Naive thymus-derived CD4-positive, alpha-beta T cell (primary cell): ENCODE measurements at regions not wholly inside any gene's neighbourhood (a gene's known extent, or its start where the extent isn't known, plus 50 kb on each side); places are given as distances from the start of the nearest gene placed in this dataset.

Experiments used
- ATAC-seq: fragments of 150-1000 bp; cut with Tn5 transposase; 2 replicates; pipeline ENCODE4 v1.10.0; 2021; ENCODE audit warnings: mild to moderate bottlenecking, moderate library complexity
- CTCF ChIA-PET: fragments of 350-600 bp; sonication (Branson Sonifier 250); formaldehyde crosslinking; loops from one replicate; lab custom pipeline; 2021; ENCODE audit warnings: antibody characterized with exemption; lab: Charles Lee
- POLR2A ChIA-PET: fragments of 350-600 bp; sonication (Branson Sonifier 250); formaldehyde crosslinking; loops from one replicate; lab custom pipeline; 2021; ENCODE audit warnings: antibody characterized with exemption, inconsistent platforms; lab: Charles Lee
- DNase-seq, 9 donors: peaks; one replicate each; pipeline versions ENCODE4 v3.0.0 to v3.0.0-alpha.2; 2020 to 2022; ENCODE audit warnings: mixed read lengths in 1 of 9
- H3K27ac ChIP-seq: one replicate; pipeline ENCODE4 v1.7.0; 2013; ENCODE audit warnings: mild to moderate bottlenecking, low read depth, low read length, moderate library complexity
- H3K27me3 ChIP-seq, 2 donors: one replicate each; pipeline ENCODE4 v1.7.0; 2013; ENCODE audit warnings: low read length in 2 of 2, mild to moderate bottlenecking in 2 of 2, moderate library complexity in 2 of 2; ENCODE audit not compliant: control insufficient read depth in 2 of 2, insufficient read depth in 2 of 2
- H3K36me3 ChIP-seq, 3 experiments: 1 replicate in 2 of 3; 2 replicates in 1 of 3; pipeline ENCODE4 v1.7.0; 2013; ENCODE audit warnings: low read length in 3 of 3, mild to moderate bottlenecking in 3 of 3, moderate library complexity in 1 of 3; ENCODE audit not compliant: insufficient read depth in 3 of 3, control insufficient read depth in 2 of 3
- H3K4me1 ChIP-seq, 2 donors: one replicate each; pipeline ENCODE4 v1.7.0; 2013; ENCODE audit warnings: low read length in 2 of 2, mild to moderate bottlenecking in 2 of 2, moderate library complexity in 1 of 2; ENCODE audit not compliant: control insufficient read depth in 2 of 2, insufficient read depth in 2 of 2
- H3K4me3 ChIP-seq: 2 replicates; pipeline ENCODE4 v1.7.0; 2013; ENCODE audit warnings: mild to moderate bottlenecking, low read length
- H3K9me3 ChIP-seq, 3 experiments: 1 replicate in 2 of 3; 2 replicates in 1 of 3; pipeline ENCODE4 v1.7.0; 2013; ENCODE audit warnings: low read length in 3 of 3; ENCODE audit not compliant: control insufficient read depth in 2 of 3
- H3K27ac Mint-ChIP-seq, 9 donors: one replicate each; pipeline ENCODE4 v1.8.0; 2020 to 2022; ENCODE audit warnings: mixed read lengths in 9 of 9, mild to moderate bottlenecking in 8 of 9, moderate library complexity in 5 of 9, inconsistent platforms in 2 of 9
- H3K27me3 Mint-ChIP-seq, 5 donors: one replicate each; pipeline ENCODE4 v1.8.0; 2021 to 2022; ENCODE audit warnings: mixed read lengths in 5 of 5, mild to moderate bottlenecking in 1 of 5
- H3K36me3 Mint-ChIP-seq, 5 donors: one replicate each; pipeline ENCODE4 v1.8.0; 2020 to 2022; ENCODE audit warnings: mixed read lengths in 5 of 5, mild to moderate bottlenecking in 3 of 5, inconsistent platforms in 1 of 5
- H3K4me1 Mint-ChIP-seq, 7 donors: one replicate each; pipeline ENCODE4 v1.8.0; 2020 to 2022; ENCODE audit warnings: mixed read lengths in 7 of 7, mild to moderate bottlenecking in 3 of 7, inconsistent platforms in 1 of 7
- H3K4me3 Mint-ChIP-seq, 10 donors: one replicate each; pipeline ENCODE4 v1.8.0; 2020 to 2022; ENCODE audit warnings: mild to moderate bottlenecking in 10 of 10, mixed read lengths in 10 of 10, moderate library complexity in 6 of 10, inconsistent platforms in 2 of 10
- H3K9me3 Mint-ChIP-seq, 11 donors: one replicate each; pipeline ENCODE4 v1.8.0; 2020 to 2022; ENCODE audit warnings: mixed read lengths in 11 of 11, mild to moderate bottlenecking in 4 of 11, inconsistent platforms in 1 of 11, moderate library complexity in 1 of 11
- intact Hi-C, 2 donors: fragments of 100-400 bp; cut with micrococcal nuclease; formaldehyde crosslinking; loops; one replicate each; pipeline ENCODE4 v1.15.1; 2023

DNA sequence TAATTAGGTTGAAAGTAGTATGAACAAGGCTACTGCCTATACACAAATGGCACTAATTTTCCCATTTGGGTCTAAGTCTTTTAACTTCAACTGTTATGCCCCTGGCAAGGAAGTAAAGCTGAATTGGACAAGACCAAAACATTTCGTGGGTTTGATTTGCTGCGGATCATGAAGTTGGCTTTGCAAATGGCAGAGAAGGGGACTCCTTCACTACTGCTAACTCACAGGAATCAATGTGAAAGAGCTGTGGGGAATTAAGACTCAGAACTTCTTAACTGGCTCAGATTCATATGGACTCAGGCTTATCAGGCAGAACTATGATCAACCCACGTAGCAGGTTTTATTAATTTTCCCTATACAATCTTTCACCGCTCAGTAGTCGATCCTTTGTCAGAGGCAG is 73.8 kb upstream of the IFNE start:
- Mint-ChIP-seq H3K36me3 (no peaks in the 10 kb centered on the region), H3K4me1 (peaks cover 11 to 61% (median 21%) of the 10 kb centered on the region in 7 donors), H3K27ac (no peak overlapping the region), H3K4me3 (no peak overlapping the region), H3K27me3 (peaks cover 4 to 45% (median 42%) of the 10 kb centered on the region in 5 donors), H3K9me3 (no peaks in the 10 kb centered on the region)
- ATAC-seq: no peak
- H3K36me3 ChIP-seq: peaks cover 0 to 5% (median 0%) of the 10 kb centered on the region in 3 experiments
- peaks cover 0 to 9% of the 10 kb centered on the region in 2 donors for H3K4me1 ChIP-seq
- DNase-seq: no peak
- ChIA-PET CTCF (no interaction called here), POLR2A (no interaction called here)
- intact Hi-C loops: loop anchor here (5.0 to 10.0 kb wide), 4 partner anchors 116 to 246 kb away; partner anchors contain the start of gene MTAP (in 1 of the 2)
- peaks cover 9 to 34% of the 10 kb centered on the region in 2 donors for H3K27me3 ChIP-seq
- no peak overlapping the region for H3K27ac ChIP-seq
- no peak overlapping the region for H3K4me3 ChIP-seq
- no peaks in the 10 kb centered on the region for H3K9me3 ChIP-seq

DNA sequence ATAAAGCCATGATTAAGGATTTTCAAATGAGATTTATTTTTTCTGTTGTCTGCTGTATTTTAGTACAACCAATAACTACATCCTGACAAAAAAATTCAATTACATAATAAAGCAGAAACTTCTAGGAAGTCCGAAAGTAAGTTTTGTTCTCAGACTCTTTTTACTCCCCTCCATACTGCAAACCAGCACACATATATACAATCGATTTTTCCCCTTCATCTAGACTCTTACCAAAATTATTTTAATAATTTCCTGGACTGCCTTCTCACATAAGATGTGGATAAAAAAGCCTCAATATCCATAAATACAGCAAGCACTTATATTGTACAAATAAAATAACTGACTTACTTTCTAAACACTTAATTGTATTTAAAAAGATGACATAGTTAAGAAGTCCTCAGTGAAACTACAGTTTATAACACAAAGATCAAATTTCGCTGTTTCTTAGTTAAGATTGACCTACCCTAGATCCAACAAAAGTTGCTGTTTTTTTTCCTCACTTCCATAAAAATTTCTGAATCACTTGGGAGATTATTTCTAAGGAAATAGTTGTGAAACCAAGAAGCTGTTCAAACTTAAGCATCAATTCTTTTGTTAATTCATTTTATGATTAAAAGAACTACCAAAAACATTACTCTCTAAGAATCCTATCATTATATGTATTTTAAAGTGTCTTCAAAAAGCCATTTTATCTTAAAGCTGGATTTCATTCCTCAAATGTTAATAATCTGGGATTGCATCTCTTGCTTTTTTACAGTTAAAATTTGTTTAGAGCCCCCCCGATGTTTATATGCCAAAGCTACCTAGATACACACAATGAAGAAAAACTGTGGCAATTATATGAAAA is 74.7 kb upstream of the IFNE start:
- no peaks in the 10 kb centered on the region for H3K9me3 ChIP-seq
- no peak overlapping the region for H3K27ac ChIP-seq
- H3K27me3 Mint-ChIP-seq: peaks cover 4 to 48% (median 42%) of the 10 kb centered on the region in 5 donors
- intact Hi-C loops: loop anchor here (5.0 to 10.0 kb wide), 4 partner anchors 115 to 245 kb away; partner anchors contain the start of gene MTAP (in 1 of the 2)
- no peaks in the 10 kb centered on the region for H3K36me3 Mint-ChIP-seq
- H3K9me3 Mint-ChIP-seq: no peaks in the 10 kb centered on the region
- ChIA-PET POLR2A (interaction anchor here (0.5 kb wide), 1 partner anchor 650 kb away, joined by 3 read pairs; no protein-coding TSS in a partner anchor), CTCF (no interaction called here)
- H3K27ac Mint-ChIP-seq: no peak overlapping the region
- H3K4me1 ChIP-seq: peaks cover 0 to 9% of the 10 kb centered on the region in 2 donors
- peak overlapping the region in 4 of 10 donors; percentile 3 to 22 (median 14) for H3K4me3 Mint-ChIP-seq
- peaks cover 11 to 52% (median 16%) of the 10 kb centered on the region in 7 donors for H3K4me1 Mint-ChIP-seq
- no peak for DNase-seq
- peaks cover 0 to 5% (median 0%) of the 10 kb centered on the region in 3 experiments for H3K36me3 ChIP-seq
- H3K4me3 ChIP-seq: no peak overlapping the region
- H3K27me3 ChIP-seq: peaks cover 9 to 34% of the 10 kb centered on the region in 2 donors
- no peak for ATAC-seq

DNA sequence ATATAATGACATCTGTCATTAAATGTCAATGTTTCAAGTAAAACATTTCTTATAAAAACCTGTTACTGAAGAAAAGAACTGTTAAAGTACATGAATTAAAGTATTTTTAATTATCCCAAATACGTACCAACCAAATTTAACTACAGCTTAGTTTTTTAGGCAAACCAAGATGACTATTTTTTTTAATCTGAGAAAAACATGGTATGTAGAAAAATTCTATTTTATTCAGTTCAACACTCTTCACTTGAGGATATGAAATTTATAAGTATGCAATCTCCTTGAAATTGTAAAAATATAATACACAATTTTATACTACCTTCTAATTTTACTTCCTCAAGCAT is 75.3 kb upstream of the IFNE start:
- peaks cover 4 to 49% (median 42%) of the 10 kb centered on the region in 5 donors for H3K27me3 Mint-ChIP-seq
- no peak overlapping the region for H3K27ac Mint-ChIP-seq
- H3K4me1 Mint-ChIP-seq: peaks cover 11 to 46% (median 16%) of the 10 kb centered on the region in 7 donors
- no peak overlapping the region for H3K27ac ChIP-seq
- no peak for ATAC-seq
- no peak for DNase-seq
- H3K36me3 Mint-ChIP-seq: no peaks in the 10 kb centered on the region
- intact Hi-C loops: loop anchor here (5.0 to 10.0 kb wide), 4 partner anchors 115 to 245 kb away; partner anchors contain the start of gene MTAP (in 1 of the 2)
- peaks cover 9 to 34% of the 10 kb centered on the region in 2 donors for H3K27me3 ChIP-seq
- H3K4me3 Mint-ChIP-seq: peak overlapping the region in 1 of 10 donors; percentile 10
- H3K36me3 ChIP-seq: peaks cover 0 to 5% (median 0%) of the 10 kb centered on the region in 3 experiments
- ChIA-PET CTCF (no interaction called here), POLR2A (interaction anchor here (0.5 kb wide), 1 partner anchor 649 kb away, joined by 3 read pairs; no protein-coding TSS in a partner anchor)
- no peaks in the 10 kb centered on the region for H3K9me3 Mint-ChIP-seq
- peaks cover 0 to 9% of the 10 kb centered on the region in 2 donors for H3K4me1 ChIP-seq
- H3K4me3 ChIP-seq: no peak overlapping the region
- H3K9me3 ChIP-seq: no peaks in the 10 kb centered on the region

DNA sequence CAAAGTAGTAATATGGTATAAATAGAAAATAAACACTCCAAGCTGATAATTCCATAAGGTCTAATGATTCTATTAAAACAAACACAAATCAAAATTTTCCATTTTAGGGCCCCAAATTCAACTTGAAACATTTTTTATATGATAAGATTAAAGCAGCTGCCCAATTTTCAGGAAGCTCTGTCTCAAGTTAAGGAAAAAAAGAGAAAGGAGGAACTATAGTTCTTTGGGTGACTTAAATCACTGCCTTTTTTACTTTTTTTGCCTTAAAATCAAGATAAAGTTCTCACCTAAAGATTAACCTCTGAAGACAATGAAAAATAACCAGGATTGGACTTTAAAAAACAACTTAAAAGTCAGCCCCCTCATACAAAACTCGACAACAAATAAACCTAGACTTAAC is 76.0 kb upstream of the IFNE start:
- Histone ChIP-seq H3K4me1 (peaks cover 0 to 9% of the 10 kb centered on the region in 2 donors), H3K27me3 (peaks cover 9 to 31% of the 10 kb centered on the region in 2 donors), H3K4me3 (no peak overlapping the region), H3K27ac (no peak overlapping the region), H3K9me3 (no peaks in the 10 kb centered on the region), H3K36me3 (peaks cover 0 to 5% (median 0%) of the 10 kb centered on the region in 3 experiments)
- no peaks in the 10 kb centered on the region for H3K36me3 Mint-ChIP-seq
- peaks cover 4 to 52% (median 42%) of the 10 kb centered on the region in 5 donors for H3K27me3 Mint-ChIP-seq
- ChIA-PET CTCF (no interaction called here), POLR2A (no interaction called here)
- intact Hi-C loops: loop anchor here (2.0 to 10.0 kb wide), 5 partner anchors 114 to 244 kb away; partner anchors contain the start of gene MTAP (in 1 of the 2)
- peak overlapping the region in 3 of 9 donors; percentile 22 to 80 (median 73) for H3K27ac Mint-ChIP-seq
- no peaks in the 10 kb centered on the region for H3K9me3 Mint-ChIP-seq
- H3K4me1 Mint-ChIP-seq: peaks cover 11 to 41% (median 16%) of the 10 kb centered on the region in 7 donors
- peak overlapping the region in 9 of 10 donors; percentile 93 to 99 (median 96) for H3K4me3 Mint-ChIP-seq
- ATAC-seq (no peak), DNase-seq (no peak)

- peak; percentile 49 for ATAC-seq
- no peaks in the 10 kb centered on the region for H3K9me3 Mint-ChIP-seq
- Histone ChIP-seq H3K27me3 (peaks cover 9 to 31% of the 10 kb centered on the region in 2 donors), H3K4me1 (peaks cover 0 to 15% of the 10 kb centered on the region in 2 donors), H3K4me3 (peak overlapping the region; percentile 74), H3K27ac (peak overlapping the region; percentile 67), H3K36me3 (peaks cover 0 to 5% (median 0%) of the 10 kb centered on the region in 3 experiments), H3K9me3 (no peaks in the 10 kb centered on the region)
- H3K36me3 Mint-ChIP-seq: no peaks in the 10 kb centered on the region
- H3K27me3 Mint-ChIP-seq: peaks cover 4 to 56% (median 42%) of the 10 kb centered on the region in 5 donors
- H3K4me1 Mint-ChIP-seq: peaks cover 13 to 45% (median 19%) of the 10 kb centered on the region in 7 donors
- CTCF ChIA-PET: interaction anchor here (1.0 to 1.9 kb wide), 10 partner anchors 8 to 233 kb away, joined by 3 to 6 read pairs (median 3); no protein-coding TSS in a partner anchor
- POLR2A ChIA-PET: interaction anchor here (0.8 to 2.1 kb wide), 5 partner anchors 9 to 54 kb away, joined by 3 to 22 read pairs (median 4); no protein-coding TSS in a partner anchor
- intact Hi-C loops: loop anchor here (1.0 to 10.0 kb wide), 10 partner anchors 17 to 243 kb away; partner anchors contain the start of gene MTAP (in 1 of the 2)
- DNase-seq: peak in 7 of 9 donors; percentile 9 to 29 (median 17)
- peak overlapping the region; percentile 93 to 99 (median 96) for H3K4me3 Mint-ChIP-seq
- peak overlapping the region in 8 of 9 donors; percentile 73 to 94 (median 84) for H3K27ac Mint-ChIP-seq
These were observed 76.7 kb upstream of the IFNE start for GRCh38 chr9:21558615-21559401.
